ENCODE measurements at regions not wholly inside any gene's neighbourhood (a gene's known extent, or its start where the extent isn't known, plus 50 kb on each side); places are given as distances from the start of the nearest gene placed in this dataset.

GRCh38 chr1:30336550-30337323 is 386.6 kb downstream of the MATN1 start:
- Histone ChIP-seq H3K4me3 (ENCODE audit: low read length in 2 of 2) (no peak overlapping the region), H3K27ac (ENCODE audit: low read depth in 1 of 2, low read length in 1 of 2) (no peak overlapping the region), H3K9me3 (ENCODE audit: control insufficient read depth in 2 of 2, insufficient read depth in 1 of 2, low read length in 1 of 2) (no peaks in the 10 kb centered on the region), H3K4me1 (ENCODE audit: control insufficient read depth in 2 of 2, insufficient read depth in 2 of 2, low read length in 2 of 2) (no peaks in the 10 kb centered on the region), H3K36me3 (ENCODE audit: control insufficient read depth in 2 of 2, insufficient read depth in 2 of 2, low read length in 1 of 2) (no peaks in the 10 kb centered on the region), H3K27me3 (ENCODE audit: control insufficient read depth in 2 of 2, insufficient read depth in 1 of 2, low read length in 1 of 2) (no peaks in the 10 kb centered on the region)
- WGBS = 86% methylated on average over 16 of the region's 16 CpGs
- no peak for DNase-seq (ENCODE audit: low read depth in 6 of 9, low spot score in 9 of 9)

GRCh38 chr1:30335997-30336390 is 387.4 kb downstream of the MATN1 start:
- Histone ChIP-seq H3K27me3 (ENCODE audit: control insufficient read depth in 2 of 2, insufficient read depth in 1 of 2, low read length in 1 of 2) (no peaks in the 10 kb centered on the region), H3K36me3 (ENCODE audit: control insufficient read depth in 2 of 2, insufficient read depth in 2 of 2, low read length in 1 of 2) (no peaks in the 10 kb centered on the region), H3K4me3 (ENCODE audit: low read length in 2 of 2) (no peak overlapping the region), H3K9me3 (ENCODE audit: control insufficient read depth in 2 of 2, insufficient read depth in 1 of 2, low read length in 1 of 2) (no peaks in the 10 kb centered on the region), H3K27ac (ENCODE audit: low read depth in 1 of 2, low read length in 1 of 2) (no peak overlapping the region), H3K4me1 (ENCODE audit: control insufficient read depth in 2 of 2, insufficient read depth in 2 of 2, low read length in 2 of 2) (no peaks in the 10 kb centered on the region)
- WGBS = 96% methylated on average over 2 of the region's 2 CpGs
- no peak for DNase-seq (ENCODE audit: low read depth in 6 of 9, low spot score in 9 of 9)

DNA sequence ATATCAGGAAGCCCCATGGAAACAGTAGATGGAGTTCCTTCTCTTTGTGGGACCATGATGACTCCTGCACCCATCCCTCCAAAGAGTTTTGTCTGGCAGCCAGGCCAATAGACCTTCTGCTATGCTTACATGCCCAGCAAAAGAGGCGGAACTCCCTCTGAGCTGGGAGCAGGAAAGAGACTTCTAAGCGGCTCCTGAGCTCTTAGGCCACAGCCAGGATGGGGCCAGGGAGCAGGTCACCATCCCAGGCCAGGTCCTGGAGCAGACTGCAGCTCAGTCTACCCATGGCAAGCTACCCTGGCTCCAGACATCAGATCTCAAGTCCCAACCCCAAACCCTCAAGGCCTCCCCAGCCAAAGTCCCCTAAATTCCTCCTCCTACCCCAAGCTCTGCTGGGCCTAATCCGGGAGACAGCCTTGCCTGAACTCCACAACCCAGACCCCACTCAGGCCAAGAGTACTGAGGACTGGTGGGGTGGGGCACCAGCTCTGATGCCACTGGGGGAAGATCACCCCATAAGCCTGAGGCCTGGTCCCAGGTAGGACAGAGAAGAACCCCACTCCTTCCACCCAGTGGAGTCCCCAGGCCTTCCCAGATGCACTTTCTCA is 387.9 kb downstream of the MATN1 start:
- no peak overlapping the region for H3K27ac ChIP-seq (ENCODE audit: low read depth in 1 of 2, low read length in 1 of 2)
- no peaks in the 10 kb centered on the region for H3K27me3 ChIP-seq (ENCODE audit: control insufficient read depth in 2 of 2, insufficient read depth in 1 of 2, low read length in 1 of 2)
- no peak overlapping the region for H3K4me3 ChIP-seq (ENCODE audit: low read length in 2 of 2)
- WGBS = 96% methylated on average over 3 of the region's 3 CpGs
- no peaks in the 10 kb centered on the region for H3K36me3 ChIP-seq (ENCODE audit: control insufficient read depth in 2 of 2, insufficient read depth in 2 of 2, low read length in 1 of 2)
- DNase-seq (ENCODE audit: low read depth in 6 of 9, low spot score in 9 of 9) = no peak
- no peaks in the 10 kb centered on the region for H3K9me3 ChIP-seq (ENCODE audit: control insufficient read depth in 2 of 2, insufficient read depth in 1 of 2, low read length in 1 of 2)
- no peaks in the 10 kb centered on the region for H3K4me1 ChIP-seq (ENCODE audit: control insufficient read depth in 2 of 2, insufficient read depth in 2 of 2, low read length in 2 of 2)

GRCh38 chr1:30334767-30335166 is 388.6 kb downstream of the MATN1 start:
- H3K4me1 ChIP-seq (ENCODE audit: control insufficient read depth in 2 of 2, insufficient read depth in 2 of 2, low read length in 2 of 2) = no peaks in the 10 kb centered on the region
- H3K4me3 ChIP-seq (ENCODE audit: low read length in 2 of 2) = no peak overlapping the region
- no peaks in the 10 kb centered on the region for H3K36me3 ChIP-seq (ENCODE audit: control insufficient read depth in 2 of 2, insufficient read depth in 2 of 2, low read length in 1 of 2)
- no peak overlapping the region for H3K27ac ChIP-seq (ENCODE audit: low read depth in 1 of 2, low read length in 1 of 2)
- no peaks in the 10 kb centered on the region for H3K9me3 ChIP-seq (ENCODE audit: control insufficient read depth in 2 of 2, insufficient read depth in 1 of 2, low read length in 1 of 2)
- 93% methylated on average over 2 of the region's 2 CpGs for WGBS
- H3K27me3 ChIP-seq (ENCODE audit: control insufficient read depth in 2 of 2, insufficient read depth in 1 of 2, low read length in 1 of 2) = no peaks in the 10 kb centered on the region
- DNase-seq (ENCODE audit: low read depth in 6 of 9, low spot score in 9 of 9) = no peak

- no peaks in the 10 kb centered on the region for H3K27me3 ChIP-seq (ENCODE audit: control insufficient read depth in 2 of 2, insufficient read depth in 1 of 2, low read length in 1 of 2)
- no peak overlapping the region for H3K4me3 ChIP-seq (ENCODE audit: low read length in 2 of 2)
- 89% methylated on average over 18 of the region's 18 CpGs for WGBS
- H3K27ac ChIP-seq (ENCODE audit: low read depth in 1 of 2, low read length in 1 of 2) = no peak overlapping the region
- H3K4me1 ChIP-seq (ENCODE audit: control insufficient read depth in 2 of 2, insufficient read depth in 2 of 2, low read length in 2 of 2) = no peaks in the 10 kb centered on the region
- H3K9me3 ChIP-seq (ENCODE audit: control insufficient read depth in 2 of 2, insufficient read depth in 1 of 2, low read length in 1 of 2) = no peaks in the 10 kb centered on the region
- no peaks in the 10 kb centered on the region for H3K36me3 ChIP-seq (ENCODE audit: control insufficient read depth in 2 of 2, insufficient read depth in 2 of 2, low read length in 1 of 2)
- DNase-seq (ENCODE audit: low read depth in 6 of 9, low spot score in 9 of 9) = no peak
Observed at GRCh38 chr1:30332116-30333094, 391.0 kb downstream of the MATN1 start.

DNA sequence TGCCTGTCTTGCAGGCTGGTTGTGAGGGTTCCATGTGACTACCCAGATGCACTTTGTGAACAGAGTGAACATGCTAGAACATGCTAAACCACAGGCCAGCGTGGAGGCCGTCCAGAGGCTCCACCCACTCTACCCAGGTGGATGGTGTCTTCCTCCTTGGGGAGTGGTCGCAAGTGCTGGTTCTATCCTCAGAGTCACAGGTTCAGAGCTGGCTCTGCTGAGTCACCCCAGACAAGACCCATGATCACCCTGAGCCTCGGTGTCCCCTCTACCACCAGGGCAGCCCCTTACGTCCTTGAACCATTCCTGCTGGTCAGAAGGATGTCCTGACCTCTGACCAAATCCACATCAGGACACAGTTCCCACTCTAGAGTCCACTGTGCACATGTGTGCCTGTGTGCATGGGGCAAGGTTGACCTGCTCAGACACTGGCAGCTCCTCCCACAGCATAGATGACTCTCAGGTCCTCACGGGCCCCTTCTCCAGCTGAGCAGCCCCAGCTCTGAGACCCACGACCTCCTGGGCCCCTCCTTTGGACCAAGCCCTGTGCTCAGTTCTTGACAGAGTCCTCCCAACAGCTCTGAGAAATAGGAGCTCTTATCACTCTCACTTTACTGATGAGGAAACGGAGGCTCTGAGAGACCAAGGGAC is 391.8 kb downstream of the MATN1 start:
- Histone ChIP-seq H3K36me3 (ENCODE audit: control insufficient read depth in 2 of 2, insufficient read depth in 2 of 2, low read length in 1 of 2) (no peaks in the 10 kb centered on the region), H3K4me1 (ENCODE audit: control insufficient read depth in 2 of 2, insufficient read depth in 2 of 2, low read length in 2 of 2) (no peaks in the 10 kb centered on the region), H3K27ac (ENCODE audit: low read depth in 1 of 2, low read length in 1 of 2) (no peak overlapping the region), H3K9me3 (ENCODE audit: control insufficient read depth in 2 of 2, insufficient read depth in 1 of 2, low read length in 1 of 2) (no peaks in the 10 kb centered on the region), H3K4me3 (ENCODE audit: low read length in 2 of 2) (no peak overlapping the region), H3K27me3 (ENCODE audit: control insufficient read depth in 2 of 2, insufficient read depth in 1 of 2, low read length in 1 of 2) (no peaks in the 10 kb centered on the region)
- no peak for DNase-seq (ENCODE audit: low read depth in 6 of 9, low spot score in 9 of 9)
- 78% methylated on average over 8 of the region's 8 CpGs for whole genome bisulfite sequencing

DNA sequence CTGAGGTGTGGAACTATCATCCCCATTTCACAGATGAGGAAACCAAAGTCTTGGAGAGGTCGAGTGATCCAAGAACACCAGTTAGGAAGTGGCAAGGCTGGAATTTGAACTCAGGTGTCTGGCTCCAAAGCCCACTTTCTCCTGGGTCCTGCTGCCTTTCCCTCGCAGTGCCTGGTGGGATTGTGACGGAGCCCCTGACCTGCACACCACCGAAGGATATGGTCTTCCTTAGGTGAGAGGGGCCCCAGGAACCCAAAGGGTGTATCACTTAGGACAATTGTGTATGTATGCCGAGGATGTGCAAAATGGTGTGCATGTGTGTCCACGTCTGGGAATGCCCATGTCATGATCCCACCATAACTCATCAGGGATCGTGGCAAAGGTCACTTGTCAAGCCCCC is 392.7 kb downstream of the MATN1 start:
- 77% methylated on average over 7 of the region's 7 CpGs for WGBS
- H3K4me3 ChIP-seq (ENCODE audit: low read length in 2 of 2) = no peak overlapping the region

DNA sequence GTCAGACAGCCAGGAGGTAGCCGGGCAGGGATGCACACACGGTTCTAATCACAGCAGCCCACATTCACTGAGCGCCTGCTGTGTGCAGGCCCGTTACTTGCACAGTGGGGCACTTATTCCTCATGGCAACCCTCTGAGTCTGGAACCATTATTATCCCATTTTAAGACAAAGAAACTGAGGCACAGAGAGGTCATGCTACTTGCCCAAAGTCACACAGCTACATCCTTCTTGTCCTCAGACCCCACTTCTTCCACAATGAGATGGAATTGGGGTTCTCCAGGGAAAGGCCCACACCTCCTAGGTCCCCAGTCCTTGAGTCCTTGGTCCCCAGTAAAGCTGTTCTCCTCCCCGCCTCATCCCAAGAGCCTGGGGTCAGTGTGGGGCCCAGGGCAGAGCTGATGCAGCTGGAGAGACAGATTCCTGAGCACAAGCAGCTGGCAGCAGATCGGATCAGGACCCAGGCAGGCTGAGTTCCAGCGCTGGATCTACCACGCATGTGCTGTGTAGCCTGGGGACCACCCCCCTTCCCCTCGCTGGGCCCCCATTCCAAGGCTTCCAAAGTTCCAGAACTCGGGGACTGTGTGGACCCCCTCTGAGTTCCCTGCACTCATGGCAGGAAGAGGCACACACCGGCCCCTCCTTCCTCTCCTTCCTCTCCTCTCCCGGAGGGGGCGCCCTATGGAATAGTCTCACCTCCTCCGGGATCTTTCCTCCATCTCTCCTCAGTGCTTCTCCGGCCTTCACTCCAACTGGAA is 393.4 kb downstream of the MATN1 start:
- Histone ChIP-seq H3K9me3 (ENCODE audit: control insufficient read depth in 2 of 2, insufficient read depth in 1 of 2, low read length in 1 of 2) (no peaks in the 10 kb centered on the region), H3K27me3 (ENCODE audit: control insufficient read depth in 2 of 2, insufficient read depth in 1 of 2, low read length in 1 of 2) (no peaks in the 10 kb centered on the region), H3K36me3 (ENCODE audit: control insufficient read depth in 2 of 2, insufficient read depth in 2 of 2, low read length in 1 of 2) (no peaks in the 10 kb centered on the region), H3K4me3 (ENCODE audit: low read length in 2 of 2) (no peak overlapping the region), H3K4me1 (ENCODE audit: control insufficient read depth in 2 of 2, insufficient read depth in 2 of 2, low read length in 2 of 2) (no peaks in the 10 kb centered on the region), H3K27ac (ENCODE audit: low read depth in 1 of 2, low read length in 1 of 2) (no peak overlapping the region)
- WGBS = 78% methylated on average over 15 of the region's 15 CpGs
- DNase-seq (ENCODE audit: low read depth in 6 of 9, low spot score in 9 of 9) = no peak

More for the DNA sequence above, 392.7 kb downstream of the MATN1 start:
- H3K27me3 ChIP-seq (ENCODE audit: control insufficient read depth in 2 of 2, insufficient read depth in 1 of 2, low read length in 1 of 2) = no peaks in the 10 kb centered on the region
- no peaks in the 10 kb centered on the region for H3K4me1 ChIP-seq (ENCODE audit: control insufficient read depth in 2 of 2, insufficient read depth in 2 of 2, low read length in 2 of 2)
- no peaks in the 10 kb centered on the region for H3K36me3 ChIP-seq (ENCODE audit: control insufficient read depth in 2 of 2, insufficient read depth in 2 of 2, low read length in 1 of 2)
- no peak for DNase-seq (ENCODE audit: low read depth in 6 of 9, low spot score in 9 of 9)
- no peaks in the 10 kb centered on the region for H3K9me3 ChIP-seq (ENCODE audit: control insufficient read depth in 2 of 2, insufficient read depth in 1 of 2, low read length in 1 of 2)
- H3K27ac ChIP-seq (ENCODE audit: low read depth in 1 of 2, low read length in 1 of 2) = no peak overlapping the region
